HG03354 (cell line): ENCODE measurements at regions not wholly inside any gene's neighbourhood (a gene's known extent, or its start where the extent isn't known, plus 50 kb on each side); places are given as distances from the start of the nearest gene placed in this dataset.
"Not testable (repeated sequence)": the region's sequence is repeated elsewhere in the genome, so short reads cannot be mapped to it uniquely, and the experiment has no call there.

Source experiments
- ATAC-seq: cut with Tn5 transposase; IDR thresholded peaks from one replicate; pipeline ENCODE4 v1.9.1; 2021; ENCODE audit warnings: mild to moderate bottlenecking; ENCODE audit not compliant: unreplicated experiment, poor library complexity, severe bottlenecking

GRCh38 chr17:72381597-72382397 is 261.0 kb downstream of the SOX9 start:
- ATAC-seq = no peak

- no peak for ATAC-seq
Measured at GRCh38 chr17:72382971-72383722, 262.3 kb downstream of the SOX9 start.

GRCh38 chr17:72385475-72385874 is 264.7 kb downstream of the SOX9 start:
- ATAC-seq = no peak

DNA sequence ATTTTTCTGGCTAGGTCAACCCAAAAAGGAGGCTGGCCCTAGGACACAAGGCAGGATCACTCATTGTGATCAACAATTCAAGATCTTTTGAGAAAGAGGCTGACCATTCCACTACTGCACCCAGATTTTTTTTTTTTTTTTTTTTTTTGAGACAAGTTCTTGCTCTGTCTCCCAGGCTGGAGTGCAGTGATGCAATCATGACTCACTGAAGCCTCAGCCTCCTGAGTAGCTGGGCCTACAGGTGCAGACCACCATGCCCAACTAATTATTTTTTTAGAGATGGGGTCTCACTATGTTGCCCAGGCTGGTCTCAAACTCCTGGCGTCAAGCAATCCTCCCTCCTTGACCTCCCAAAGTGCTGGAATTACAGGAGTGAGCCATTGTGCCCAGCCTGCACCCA is 265.4 kb downstream of the SOX9 start:
- not testable (repeated sequence) for ATAC-seq

GRCh38 chr17:72386619-72387237 is 265.9 kb downstream of the SOX9 start:
- ATAC-seq = no peak

GRCh38 chr17:72387487-72387886 is 266.7 kb downstream of the SOX9 start:
- no peak for ATAC-seq

- ATAC-seq = no peak
Measured at GRCh38 chr17:72387969-72388368, 267.1 kb downstream of the SOX9 start.

GRCh38 chr17:72388765-72389473 is 268.1 kb downstream of the SOX9 start:
- peak; percentile 72 for ATAC-seq

GRCh38 chr17:72390675-72391508 is 270.1 kb downstream of the SOX9 start:
- no peak for ATAC-seq

- ATAC-seq = peak; percentile 42
Measured at GRCh38 chr17:72392056-72393010, 271.5 kb downstream of the SOX9 start.

DNA sequence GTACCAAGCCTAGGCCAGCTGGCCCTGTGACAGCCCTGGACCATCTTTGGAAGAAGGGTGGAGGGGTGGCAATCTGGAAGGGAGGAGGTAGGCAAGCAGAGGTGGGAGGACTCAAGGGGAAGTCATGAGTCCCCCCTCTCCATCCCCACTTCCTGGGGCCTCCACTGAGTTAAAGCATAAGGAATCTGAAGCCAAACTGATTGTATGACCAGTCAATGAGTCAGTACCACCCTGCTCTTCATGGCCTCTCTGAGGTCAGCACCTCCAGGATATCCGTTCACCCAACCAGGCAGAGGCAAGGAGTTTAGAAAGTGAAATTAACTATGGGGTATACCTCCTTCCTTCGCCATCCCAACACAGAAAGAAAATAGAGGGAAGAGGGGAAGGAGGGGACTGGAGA is 272.7 kb downstream of the SOX9 start:
- no peak for ATAC-seq

GRCh38 chr17:72394531-72394930 is 273.7 kb downstream of the SOX9 start:
- ATAC-seq = no peak

GRCh38 chr17:72396121-72396520 is 275.3 kb downstream of the SOX9 start:
- ATAC-seq = no peak

DNA sequence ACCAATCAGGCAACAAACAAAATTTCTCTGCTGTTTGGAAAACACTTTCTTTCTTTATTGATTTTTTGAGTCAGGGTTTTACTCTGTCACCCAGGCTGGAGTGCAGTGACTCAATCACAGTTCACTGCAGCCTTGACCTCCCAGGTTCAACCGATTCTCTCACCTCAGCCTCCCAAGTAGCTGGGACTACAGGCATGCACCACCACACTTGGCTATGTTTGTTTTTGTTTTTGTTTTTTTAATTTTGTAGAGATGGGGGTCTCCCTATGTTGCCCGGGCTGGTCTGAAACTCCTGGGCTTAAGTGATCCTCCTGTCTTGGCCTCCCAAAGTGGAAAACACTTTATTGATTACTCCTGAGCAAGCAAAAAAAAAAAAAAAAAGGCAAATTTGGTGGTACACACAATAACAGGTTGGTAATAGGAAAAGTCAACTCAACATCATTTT is 276.4 kb downstream of the SOX9 start:
- ATAC-seq = no peak

DNA sequence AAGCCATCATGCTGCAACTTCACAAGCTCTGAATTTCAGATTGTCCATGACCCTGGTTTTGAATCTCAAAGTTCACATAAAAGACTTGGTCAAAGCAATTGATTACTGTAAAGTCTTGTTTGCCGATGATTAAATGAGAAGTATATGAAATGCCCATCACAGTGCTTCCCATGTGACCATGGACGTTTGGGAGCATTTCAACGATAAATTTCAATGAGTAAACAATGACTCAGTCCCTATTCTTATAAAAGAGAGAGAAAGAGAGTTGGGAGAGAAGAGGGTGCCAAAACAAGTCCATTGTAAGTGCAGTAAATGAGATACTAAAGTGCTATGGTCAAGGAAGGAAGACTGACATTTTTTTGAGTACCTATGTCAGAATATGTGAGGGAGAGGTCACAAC is 276.9 kb downstream of the SOX9 start:
- ATAC-seq = no peak

- no peak for ATAC-seq
Measured at GRCh38 chr17:72399023-72399607, 278.3 kb downstream of the SOX9 start.

DNA sequence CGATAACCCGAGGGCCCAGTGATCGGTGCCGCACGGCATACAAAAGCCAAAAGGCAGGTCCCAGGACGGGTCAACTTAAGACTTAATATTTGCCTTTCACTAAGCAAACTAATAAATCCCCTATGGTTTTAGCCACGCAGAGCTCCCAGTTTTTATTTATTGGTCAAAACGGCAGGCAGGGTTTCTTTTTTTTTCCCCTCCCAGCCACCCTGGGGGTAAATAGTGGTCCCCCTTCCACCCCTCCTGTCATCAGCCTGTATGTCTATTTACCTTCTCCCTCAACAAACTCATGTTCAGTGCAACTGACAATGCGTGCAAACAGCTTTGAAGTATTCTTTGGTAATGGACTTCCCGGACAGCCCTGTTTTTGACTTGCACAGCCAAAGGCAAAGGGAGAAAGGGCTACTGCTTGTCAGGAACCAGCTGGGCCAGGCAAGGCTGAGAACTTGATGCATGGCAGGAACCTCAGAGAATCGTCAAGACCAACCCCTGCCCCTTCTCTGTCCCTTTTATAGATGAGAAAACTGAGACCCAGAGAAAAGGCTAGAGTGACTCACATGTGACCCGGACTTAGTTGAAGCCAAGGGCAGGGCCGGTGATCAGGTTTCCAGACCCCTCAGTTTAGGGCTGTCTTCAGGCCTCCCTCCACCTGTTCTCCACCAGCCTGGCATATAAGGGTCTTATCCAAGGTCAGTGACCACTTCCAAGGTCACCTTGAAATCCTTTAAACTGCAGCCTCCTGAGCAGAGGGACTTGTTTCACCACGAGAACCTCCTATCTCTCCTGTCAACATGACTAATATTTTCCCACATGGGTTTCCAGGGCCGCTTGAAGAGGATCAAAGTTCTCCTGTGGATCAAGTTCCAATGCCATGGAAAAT is 279.0 kb downstream of the SOX9 start:
- no peak for ATAC-seq
